Loucy (cell line): ENCODE measurements at regions not wholly inside any gene's neighbourhood (a gene's known extent, or its start where the extent isn't known, plus 50 kb on each side); places are given as distances from the start of the nearest gene placed in this dataset.

Experiments used
- H2AFZ ChIP-seq: fragments of 200-600 bp; sonication (generic); 2 replicates; pipeline ENCODE4 v1.6.0; 2016; ENCODE audit warnings: antibody characterized with exemption, mild to moderate bottlenecking, low read length, moderate library complexity
- H3F3A ChIP-seq: fragments of 200-600 bp; 2 replicates; pipeline ENCODE4 v1.6.0; 2016; ENCODE audit warnings: antibody characterized with exemption, low read depth, mild to moderate bottlenecking
- H3K27me3 ChIP-seq: fragments of 200-600 bp; sonication (generic); 2 replicates; pipeline ENCODE4 v1.6.1; 2014; ENCODE audit warnings: low read length, mild to moderate bottlenecking; ENCODE audit not compliant: insufficient read depth, poor library complexity, severe bottlenecking
- H3K36me3 ChIP-seq: fragments of 200-600 bp; sonication (generic); 2 replicates; pipeline ENCODE4 v1.6.1; 2016; ENCODE audit warnings: low read length; ENCODE audit not compliant: insufficient read depth
- H3K4me1 ChIP-seq: fragments of 200-600 bp; sonication (generic); 2 replicates; pipeline ENCODE4 v1.5.1; 2014; ENCODE audit warnings: low read length, mild to moderate bottlenecking; ENCODE audit not compliant: insufficient read depth, poor library complexity, severe bottlenecking
- H3K4me2 ChIP-seq: fragments of 200-600 bp; sonication (generic); 2 replicates; pipeline ENCODE4 v1.6.0; 2014; ENCODE audit warnings: antibody characterized with exemption, low read length, low read depth, mild to moderate bottlenecking; ENCODE audit not compliant: poor library complexity, severe bottlenecking
- H3K4me3 ChIP-seq: fragments of 200-600 bp; sonication (generic); 2 replicates; pipeline ENCODE4 v1.5.1; 2014; ENCODE audit warnings: low read length, mild to moderate bottlenecking, mixed read lengths; ENCODE audit not compliant: poor library complexity, severe bottlenecking
- H3K79me2 ChIP-seq: fragments of 200-600 bp; sonication (generic); 2 replicates; pipeline ENCODE4 v1.6.1; 2014; ENCODE audit warnings: low read length; ENCODE audit not compliant: insufficient read depth
- H3K9ac ChIP-seq: fragments of 200-600 bp; sonication (generic); 2 replicates; pipeline ENCODE4 v1.6.0; 2014; ENCODE audit warnings: mild to moderate bottlenecking, low read depth, low read length, moderate library complexity; ENCODE audit not compliant: poor library complexity, severe bottlenecking
- H3K9me2 ChIP-seq: fragments of 200-600 bp; sonication (generic); replicated peaks from 2 replicates; pipeline ENCODE4 v1.6.1; 2016; ENCODE audit warnings: low read depth, low read length, mixed read lengths
- H3K9me3 ChIP-seq: fragments of 200-600 bp; sonication (generic); 2 replicates; pipeline ENCODE4 v1.6.1; 2014; ENCODE audit warnings: mild to moderate bottlenecking, antibody characterized with exemption, low read length, low read depth; ENCODE audit not compliant: insufficient read depth
- H4K20me1 ChIP-seq: fragments of 200-600 bp; sonication (generic); 2 replicates; pipeline ENCODE4 v1.6.0; 2014; ENCODE audit warnings: antibody characterized with exemption, low read length, mild to moderate bottlenecking; ENCODE audit not compliant: insufficient read depth, poor library complexity, severe bottlenecking
- EZH2phosphoT487 ChIP-seq: fragments of 200-600 bp; IDR thresholded peaks from 2 replicates; pipeline ENCODE4 v1.6.1; 2018; ENCODE audit warnings: antibody characterized with exemption, mild to moderate bottlenecking, moderate library complexity, borderline replicate concordance
- TF ChIP-seq, protein P1 (sequence below): fragments of 200-600 bp; sonication (generic); conservative IDR thresholded peaks from 2 replicates; pipeline ENCODE4 v1.5.1; 2014; ENCODE audit warnings: mild to moderate bottlenecking, antibody characterized with exemption, low read length

DNA sequence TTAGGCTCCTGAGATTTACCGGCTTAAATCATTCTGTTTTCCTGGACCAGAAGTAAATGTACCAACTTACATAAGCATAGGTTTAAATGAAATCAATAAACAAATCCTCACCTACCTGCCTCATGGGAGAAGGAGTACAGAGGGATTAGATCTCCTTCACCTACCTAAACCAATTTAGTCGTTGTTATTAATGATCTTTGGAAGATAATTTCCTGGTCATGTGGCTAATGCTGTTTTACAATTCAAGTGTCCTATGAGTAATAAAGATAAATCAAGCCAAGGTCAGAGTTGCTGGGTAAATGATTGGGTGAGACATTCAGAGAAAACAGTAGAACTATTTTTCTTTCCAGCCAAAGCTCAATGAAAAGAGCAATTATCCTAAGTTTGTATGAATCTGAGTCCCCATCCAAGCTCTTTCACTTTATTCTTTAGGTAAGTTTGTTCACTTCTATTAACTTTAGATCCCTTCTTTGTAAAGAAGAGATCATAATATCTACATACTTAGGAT, 423.0 kb upstream of the FAM241A start:
- no peaks in the 10 kb centered on the region for H3K4me1 ChIP-seq
- H3K9me3 ChIP-seq = no peaks in the 10 kb centered on the region
- no peaks in the 10 kb centered on the region for H3F3A ChIP-seq
- no peaks in the 10 kb centered on the region for H3K27me3 ChIP-seq
- H3K36me3 ChIP-seq = no peaks in the 10 kb centered on the region
- no peak for TF ChIP-seq EZH2phosphoT487
- TF ChIP-seq, protein P1, sequence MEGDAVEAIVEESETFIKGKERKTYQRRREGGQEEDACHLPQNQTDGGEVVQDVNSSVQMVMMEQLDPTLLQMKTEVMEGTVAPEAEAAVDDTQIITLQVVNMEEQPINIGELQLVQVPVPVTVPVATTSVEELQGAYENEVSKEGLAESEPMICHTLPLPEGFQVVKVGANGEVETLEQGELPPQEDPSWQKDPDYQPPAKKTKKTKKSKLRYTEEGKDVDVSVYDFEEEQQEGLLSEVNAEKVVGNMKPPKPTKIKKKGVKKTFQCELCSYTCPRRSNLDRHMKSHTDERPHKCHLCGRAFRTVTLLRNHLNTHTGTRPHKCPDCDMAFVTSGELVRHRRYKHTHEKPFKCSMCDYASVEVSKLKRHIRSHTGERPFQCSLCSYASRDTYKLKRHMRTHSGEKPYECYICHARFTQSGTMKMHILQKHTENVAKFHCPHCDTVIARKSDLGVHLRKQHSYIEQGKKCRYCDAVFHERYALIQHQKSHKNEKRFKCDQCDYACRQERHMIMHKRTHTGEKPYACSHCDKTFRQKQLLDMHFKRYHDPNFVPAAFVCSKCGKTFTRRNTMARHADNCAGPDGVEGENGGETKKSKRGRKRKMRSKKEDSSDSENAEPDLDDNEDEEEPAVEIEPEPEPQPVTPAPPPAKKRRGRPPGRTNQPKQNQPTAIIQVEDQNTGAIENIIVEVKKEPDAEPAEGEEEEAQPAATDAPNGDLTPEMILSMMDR = no peak
- no peak overlapping the region for H2AFZ ChIP-seq
- H3K4me3 ChIP-seq = no peak overlapping the region
- H3K9ac ChIP-seq = no peak overlapping the region
- H3K9me2 ChIP-seq = no peaks in the 10 kb centered on the region
- no peak overlapping the region for H3K4me2 ChIP-seq
- no peaks in the 10 kb centered on the region for H4K20me1 ChIP-seq
- no peaks in the 10 kb centered on the region for H3K79me2 ChIP-seq

DNA sequence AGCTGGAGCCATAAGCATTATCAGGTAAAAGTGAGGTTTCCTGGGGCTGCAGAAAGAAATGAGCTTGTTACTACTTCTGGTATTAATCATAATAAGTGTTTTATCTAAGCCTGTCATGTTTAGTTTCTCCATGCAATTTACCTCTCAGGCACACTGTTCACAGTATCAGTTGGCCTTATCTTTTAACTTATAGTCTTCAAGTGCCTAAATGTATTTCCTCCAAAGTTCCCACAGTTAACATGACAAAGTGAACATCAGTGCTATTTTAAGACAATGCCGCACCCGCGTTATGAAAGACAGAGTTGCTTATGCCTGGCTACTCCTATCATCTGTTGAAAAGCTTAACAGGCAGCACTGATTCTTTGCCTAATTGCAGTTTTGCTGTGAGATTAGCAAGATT, 408.7 kb upstream of the FAM241A start:
- Histone ChIP-seq H2AFZ (no peak overlapping the region), H3F3A (no peaks in the 10 kb centered on the region)

DNA sequence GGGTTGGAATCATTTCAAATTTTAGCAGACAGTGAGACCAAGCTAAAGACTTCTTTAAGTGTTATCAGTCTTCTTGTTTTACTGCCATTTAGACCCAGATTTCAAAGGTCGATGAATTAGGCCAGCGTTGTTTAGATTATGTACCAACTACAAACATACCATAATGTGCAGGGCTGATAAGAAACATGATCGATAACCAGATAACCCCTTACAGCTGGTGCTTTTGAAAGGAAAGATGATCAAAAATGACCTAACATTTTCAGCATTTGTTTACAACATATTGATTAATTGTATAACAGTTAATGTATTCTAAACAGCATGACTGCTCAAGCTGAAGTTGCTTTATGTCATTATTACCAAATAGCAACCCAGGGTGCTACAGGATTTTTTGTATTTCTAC, 400.4 kb upstream of the FAM241A start:
- H3K9ac ChIP-seq = no peak overlapping the region
- TF ChIP-seq EZH2phosphoT487 = no peak
- TF ChIP-seq, protein P1 = no peak

More for the DNA sequence above, 408.7 kb upstream of the FAM241A start:
- no peaks in the 10 kb centered on the region for H3K79me2 ChIP-seq
- no peaks in the 10 kb centered on the region for H3K27me3 ChIP-seq
- no peak overlapping the region for H3K9ac ChIP-seq
- TF ChIP-seq EZH2phosphoT487 = no peak
- TF ChIP-seq, protein P1 = no peak
- no peak overlapping the region for H3K4me2 ChIP-seq
- H3K4me3 ChIP-seq = no peak overlapping the region
- no peaks in the 10 kb centered on the region for H4K20me1 ChIP-seq
- no peaks in the 10 kb centered on the region for H3K9me2 ChIP-seq
- H3K36me3 ChIP-seq = no peaks in the 10 kb centered on the region
- no peaks in the 10 kb centered on the region for H3K4me1 ChIP-seq
- H3K9me3 ChIP-seq = no peaks in the 10 kb centered on the region

More for the DNA sequence above, 400.4 kb upstream of the FAM241A start:
- Histone ChIP-seq H2AFZ (no peak overlapping the region), H3F3A (no peaks in the 10 kb centered on the region), H3K4me2 (no peak overlapping the region), H4K20me1 (no peaks in the 10 kb centered on the region), H3K9me2 (no peaks in the 10 kb centered on the region), H3K79me2 (no peaks in the 10 kb centered on the region), H3K27me3 (no peaks in the 10 kb centered on the region), H3K9me3 (no peaks in the 10 kb centered on the region), H3K4me3 (no peak overlapping the region), H3K36me3 (no peaks in the 10 kb centered on the region), H3K4me1 (no peaks in the 10 kb centered on the region)
